Upper lobe of left lung (tissue), 6 donors: ENCODE measurements at regions not wholly inside any gene's neighbourhood (a gene's known extent, or its start where the extent isn't known, plus 50 kb on each side); places are given as distances from the start of the nearest gene placed in this dataset.

Source experiments
- ATAC-seq, 2 donors: fragments of 200-7000 bp; cut with Tn5 transposase; one replicate each; pipeline ENCODE4 v1.9.1; 2022; ENCODE audit warnings: mild to moderate bottlenecking in 2 of 2, moderate library complexity in 2 of 2; ENCODE audit not compliant: low FRiP score in 2 of 2
- DNase-seq, 2 donors: peaks; one replicate each; pipeline ENCODE4 v3.0.0-alpha.2; 2019 to 2020
- H3K27ac ChIP-seq, 4 donors: fragments of 200-600 bp; sonication (generic); one replicate each; pipeline ENCODE4 v1.5.1; 2016 to 2019
- H3K27me3 ChIP-seq, 4 donors: fragments of 200-600 bp; sonication (generic); one replicate each; pipeline ENCODE4 v1.5.1; 2017 to 2019
- H3K36me3 ChIP-seq, 4 donors: fragments of 200-600 bp; sonication (generic); one replicate each; pipeline ENCODE4 v1.5.1; 2016 to 2019
- H3K4me1 ChIP-seq, 4 donors: fragments of 200-600 bp; sonication (generic); one replicate each; pipeline ENCODE4 v1.5.1; 2018 to 2019
- H3K4me3 ChIP-seq, 4 donors: fragments of 200-600 bp; sonication (generic); one replicate each; pipeline ENCODE4 v1.5.1; 2017 to 2019; ENCODE audit warnings: mild to moderate bottlenecking in 2 of 4, moderate library complexity in 1 of 4
- H3K9me3 ChIP-seq, 4 donors: fragments of 200-600 bp; sonication (generic); one replicate each; pipeline ENCODE4 v1.5.1; 2018 to 2019
- CTCF ChIP-seq, 6 experiments: fragments of 450-650 bp in 4 of 6; fragments of 200-600 bp in 2 of 6; sonication (generic) in 2 of 6; IDR thresholded peaks; one replicate each; pipeline ENCODE4 v1.5.1; 2016 to 2019; ENCODE audit warnings: antibody characterized with exemption in 6 of 6
- EP300 ChIP-seq, 4 donors: sonication (generic); formaldehyde crosslinking; IDR thresholded peaks; one replicate each; pipeline ENCODE4 v1.5.1; 2017; ENCODE audit warnings: antibody characterized with exemption in 4 of 4, control low read depth in 2 of 4
- POLR2A ChIP-seq, 4 donors: fragments of 450-650 bp; IDR thresholded peaks; one replicate each; pipeline ENCODE4 v1.5.1; 2016 to 2017; ENCODE audit warnings: antibody characterized with exemption in 4 of 4, mild to moderate bottlenecking in 2 of 4
- POLR2AphosphoS5 ChIP-seq, 2 donors: sonication (generic); formaldehyde crosslinking; IDR thresholded peaks; one replicate each; pipeline ENCODE4 v1.5.1; 2017; ENCODE audit warnings: antibody characterized with exemption in 2 of 2
- WGBS, 2 donors: methylation state at CpG; one replicate each; pipeline ENCODE4 v1.1.5; 2017 to 2018; 5-methylcytosine and 5-hydroxymethylcytosine counted together
- donor health status: DM: no; HTN: no; CAD: no; lungs with moderate emphysema.
- donor health status: DM: no; HTN: yes; CAD: no; lungs with severe emphysema.

DNA sequence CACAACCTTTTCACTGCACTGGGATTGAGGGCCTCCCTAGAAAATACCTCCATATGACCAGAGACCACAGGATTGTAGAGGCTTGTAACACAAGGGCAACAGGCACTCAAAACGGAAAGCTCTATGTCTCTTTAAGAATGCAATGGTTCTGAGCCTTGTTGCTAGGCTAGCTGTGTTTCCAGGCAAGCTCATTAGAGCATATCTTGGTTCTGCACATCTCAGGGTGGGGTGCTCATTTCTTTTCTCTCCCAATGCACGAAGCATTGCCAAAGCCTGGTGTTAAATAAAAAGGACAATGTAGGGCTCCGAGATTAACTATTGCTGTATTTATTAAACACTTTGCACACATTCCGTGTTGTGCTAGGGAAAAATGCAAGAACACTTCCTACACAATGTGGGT is 315.9 kb downstream of the PRDM2 start:
- WGBS, 2 donors = 72 to 76% methylated on average over 4 of the region's 4 CpGs
- TF ChIP-seq EP300 (IDR thresholded peaks at IDR 0.05) (no peak), POLR2A (IDR thresholded peaks at IDR 0.05) (no peak), POLR2AphosphoS5 (IDR thresholded peaks at IDR 0.05) (no peak), CTCF (IDR thresholded peaks at IDR 0.05) (no peak)
- H3K9me3 ChIP-seq = no peaks in the 10 kb centered on the region
- H3K36me3 ChIP-seq = no peaks in the 10 kb centered on the region
- no peak overlapping the region for H3K27ac ChIP-seq
- no peaks in the 10 kb centered on the region for H3K27me3 ChIP-seq
- no peaks in the 10 kb centered on the region for H3K4me1 ChIP-seq
- ATAC-seq (peak in 1 of 2 donors; percentile 37), DNase-seq (no peak)
- H3K4me3 ChIP-seq = no peak overlapping the region

DNA sequence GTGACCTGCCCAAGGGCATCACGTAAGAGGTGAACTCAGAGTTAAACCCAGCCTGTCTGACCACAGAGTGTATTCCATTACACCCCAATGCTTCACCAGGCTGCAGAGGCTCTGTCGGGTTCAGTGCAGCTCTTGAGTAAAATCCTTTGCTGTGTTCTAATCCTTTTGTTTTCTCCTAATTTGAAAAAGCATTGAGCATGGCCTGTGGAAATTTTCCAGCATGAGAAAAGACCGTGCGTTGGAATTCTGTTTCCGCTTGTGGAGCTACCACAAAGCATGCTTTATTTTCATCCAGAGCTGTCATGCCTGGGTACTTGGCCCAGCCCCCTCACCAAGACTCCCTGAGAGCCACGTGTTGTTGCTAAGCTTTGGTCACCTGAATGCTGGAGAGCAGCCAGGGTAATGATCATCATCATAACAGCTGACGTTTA is 317.6 kb downstream of the PRDM2 start:
- no peak for TF ChIP-seq POLR2AphosphoS5 (IDR thresholded peaks at IDR 0.05)
- TF ChIP-seq CTCF (IDR thresholded peaks at IDR 0.05) = no peak
- no peak for TF ChIP-seq POLR2A (IDR thresholded peaks at IDR 0.05)
- TF ChIP-seq EP300 (IDR thresholded peaks at IDR 0.05) = no peak
- DNase-seq (no peak), ATAC-seq (peak in 1 of 2 donors; percentile 66)
- Histone ChIP-seq H3K27me3 (no peaks in the 10 kb centered on the region), H3K4me3 (no peak overlapping the region), H3K27ac (no peak overlapping the region), H3K9me3 (no peaks in the 10 kb centered on the region), H3K36me3 (no peaks in the 10 kb centered on the region), H3K4me1 (no peaks in the 10 kb centered on the region)
- 54 to 55% methylated on average over 7 of the region's 7 CpGs for WGBS, 2 donors

DNA sequence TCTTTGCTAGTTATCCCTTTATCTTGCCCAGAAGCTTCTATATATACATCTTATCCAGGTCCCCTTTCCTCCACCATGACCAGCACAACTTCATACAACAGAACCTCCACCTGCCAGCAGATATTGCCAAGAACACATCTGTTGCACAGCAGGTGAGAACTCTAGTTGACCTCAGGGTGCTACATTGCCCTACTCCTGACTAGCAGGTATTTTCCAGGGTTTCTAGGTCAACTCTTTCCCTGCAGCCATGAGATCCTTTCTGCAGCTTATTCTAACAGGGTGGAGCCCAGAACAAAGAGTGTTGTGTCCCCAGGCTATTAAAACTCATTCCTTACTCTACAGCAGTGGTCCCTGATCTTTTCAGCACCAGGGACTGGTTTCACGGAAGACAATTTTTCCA is 319.5 kb downstream of the PRDM2 start:
- Histone ChIP-seq H3K36me3 (no peaks in the 10 kb centered on the region), H3K4me1 (no peaks in the 10 kb centered on the region), H3K27ac (no peak overlapping the region), H3K9me3 (no peaks in the 10 kb centered on the region), H3K27me3 (no peaks in the 10 kb centered on the region), H3K4me3 (no peak overlapping the region)
- TF ChIP-seq CTCF (IDR thresholded peaks at IDR 0.05) (no peak), POLR2A (IDR thresholded peaks at IDR 0.05) (no peak), EP300 (IDR thresholded peaks at IDR 0.05) (no peak), POLR2AphosphoS5 (IDR thresholded peaks at IDR 0.05) (no peak)
- ATAC-seq = no peak
- DNase-seq = no peak
- 100% methylated on average over 1 of the region's 1 CpG for WGBS, 2 donors

GRCh38 chr1:14020006-14020405 is 320.0 kb downstream of the PRDM2 start:
- Histone ChIP-seq H3K4me3 (no peak overlapping the region), H3K27ac (no peak overlapping the region), H3K9me3 (no peaks in the 10 kb centered on the region), H3K4me1 (no peaks in the 10 kb centered on the region), H3K27me3 (no peaks in the 10 kb centered on the region), H3K36me3 (no peaks in the 10 kb centered on the region)
- WGBS, 2 donors = 75 to 80% methylated on average over 1 to 2 of the region's 2 CpGs
- DNase-seq = no peak
- ATAC-seq = no peak
- no peak for TF ChIP-seq POLR2A (IDR thresholded peaks at IDR 0.05)
- TF ChIP-seq CTCF (IDR thresholded peaks at IDR 0.05) = no peak
- TF ChIP-seq EP300 (IDR thresholded peaks at IDR 0.05) = no peak
- no peak for TF ChIP-seq POLR2AphosphoS5 (IDR thresholded peaks at IDR 0.05)

- Histone ChIP-seq H3K4me1 (no peaks in the 10 kb centered on the region), H3K27me3 (no peaks in the 10 kb centered on the region), H3K4me3 (no peak overlapping the region), H3K36me3 (no peaks in the 10 kb centered on the region), H3K27ac (no peak overlapping the region), H3K9me3 (no peaks in the 10 kb centered on the region)
- no peak for TF ChIP-seq POLR2A (IDR thresholded peaks at IDR 0.05)
- TF ChIP-seq POLR2AphosphoS5 (IDR thresholded peaks at IDR 0.05) = no peak
- TF ChIP-seq CTCF (IDR thresholded peaks at IDR 0.05) = no peak
- TF ChIP-seq EP300 (IDR thresholded peaks at IDR 0.05) = no peak
- DNase-seq (no peak), ATAC-seq (no peak)
- 63 to 73% methylated on average over 8 of the region's 8 CpGs for WGBS, 2 donors
Observed at GRCh38 chr1:14027099-14027498, 327.1 kb downstream of the PRDM2 start.
